Gastroesophageal sphincter (tissue), 3 donors: ENCODE measurements at regions not wholly inside any gene's neighbourhood (a gene's known extent, or its start where the extent isn't known, plus 50 kb on each side); places are given as distances from the start of the nearest gene placed in this dataset.

ENCODE experiments used
- POLR2A ChIP-seq, 2 donors: fragments of 450-650 bp; IDR thresholded peaks; one replicate each; pipeline ENCODE4 v1.6.1; 2017; ENCODE audit warnings: antibody characterized with exemption in 2 of 2, mild to moderate bottlenecking in 2 of 2, moderate library complexity in 1 of 2
- TF ChIP-seq, protein P1 (sequence below), 4 experiments: fragments of 200-600 bp in 2 of 4; fragments of 450-650 bp in 2 of 4; sonication (generic) in 1 of 4; IDR thresholded peaks; one replicate each; pipeline ENCODE4 v1.5.1; 2017 to 2019; ENCODE audit warnings: antibody characterized with exemption in 4 of 4, mild to moderate bottlenecking in 2 of 4, moderate library complexity in 2 of 4

DNA sequence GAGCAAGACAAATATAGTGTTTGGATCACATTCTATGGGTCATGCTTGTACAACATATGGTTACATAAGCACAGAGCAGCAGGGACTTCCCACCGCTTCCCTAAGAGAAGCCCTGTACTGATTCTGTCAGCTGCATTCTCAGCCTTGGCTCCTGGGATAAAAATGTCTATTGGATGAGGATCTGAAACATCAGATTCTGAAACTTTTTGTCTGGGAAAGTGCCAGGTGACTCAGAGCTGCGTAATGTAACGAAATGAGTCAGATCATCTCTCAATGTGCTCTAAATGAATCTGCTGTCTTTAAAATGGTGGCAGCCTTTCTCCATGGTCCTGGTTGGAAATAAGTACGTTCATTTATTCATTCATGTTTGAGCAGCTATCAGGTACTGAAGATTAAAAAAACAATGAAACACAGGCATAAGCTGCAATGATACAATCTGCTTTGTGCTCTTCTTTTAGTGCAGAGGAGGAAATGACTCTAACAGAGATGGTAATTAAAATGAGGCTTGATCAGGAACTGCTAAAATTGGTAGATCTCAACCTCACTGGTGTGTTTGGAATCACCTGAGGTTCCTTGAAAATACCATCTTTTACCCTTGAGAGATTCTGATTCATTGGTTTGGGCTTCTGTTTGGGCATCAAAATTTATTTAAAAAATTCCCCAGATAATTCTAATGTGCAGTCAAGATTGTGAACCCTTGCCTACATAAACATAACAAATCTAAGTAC lies 99.1 kb upstream of the NAP1L1 start:
- TF ChIP-seq, protein P1, sequence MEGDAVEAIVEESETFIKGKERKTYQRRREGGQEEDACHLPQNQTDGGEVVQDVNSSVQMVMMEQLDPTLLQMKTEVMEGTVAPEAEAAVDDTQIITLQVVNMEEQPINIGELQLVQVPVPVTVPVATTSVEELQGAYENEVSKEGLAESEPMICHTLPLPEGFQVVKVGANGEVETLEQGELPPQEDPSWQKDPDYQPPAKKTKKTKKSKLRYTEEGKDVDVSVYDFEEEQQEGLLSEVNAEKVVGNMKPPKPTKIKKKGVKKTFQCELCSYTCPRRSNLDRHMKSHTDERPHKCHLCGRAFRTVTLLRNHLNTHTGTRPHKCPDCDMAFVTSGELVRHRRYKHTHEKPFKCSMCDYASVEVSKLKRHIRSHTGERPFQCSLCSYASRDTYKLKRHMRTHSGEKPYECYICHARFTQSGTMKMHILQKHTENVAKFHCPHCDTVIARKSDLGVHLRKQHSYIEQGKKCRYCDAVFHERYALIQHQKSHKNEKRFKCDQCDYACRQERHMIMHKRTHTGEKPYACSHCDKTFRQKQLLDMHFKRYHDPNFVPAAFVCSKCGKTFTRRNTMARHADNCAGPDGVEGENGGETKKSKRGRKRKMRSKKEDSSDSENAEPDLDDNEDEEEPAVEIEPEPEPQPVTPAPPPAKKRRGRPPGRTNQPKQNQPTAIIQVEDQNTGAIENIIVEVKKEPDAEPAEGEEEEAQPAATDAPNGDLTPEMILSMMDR (IDR thresholded peaks at IDR 0.05): no peak
- TF ChIP-seq POLR2A (IDR thresholded peaks at IDR 0.05): no peak
